ENCODE measurements at regions not wholly inside any gene's neighbourhood (a gene's known extent, or its start where the extent isn't known, plus 50 kb on each side); places are given as distances from the start of the nearest gene placed in this dataset.

GRCh38 chr9:124088476-124088837 lies 76.9 kb downstream of the LHX2 start:
- TF ChIP-seq CTCF (IDR thresholded peaks at IDR 0.05; ENCODE audit: insufficient read depth, low read length, poor library complexity, severe bottlenecking) = no peak
- no peak for TF ChIP-seq EZH2phosphoT487 (conservative IDR thresholded peaks at IDR 0.05; ENCODE audit: low read length)

All from SU-DHL-6 (cell line).